HG02938 (cell line): ENCODE measurements at regions not wholly inside any gene's neighbourhood (a gene's known extent, or its start where the extent isn't known, plus 50 kb on each side); places are given as distances from the start of the nearest gene placed in this dataset.

Source experiments
- ATAC-seq: cut with Tn5 transposase; IDR thresholded peaks from one replicate; pipeline ENCODE4 v1.9.1; 2021; ENCODE audit warnings: mild to moderate bottlenecking, moderate library complexity; ENCODE audit not compliant: unreplicated experiment

DNA sequence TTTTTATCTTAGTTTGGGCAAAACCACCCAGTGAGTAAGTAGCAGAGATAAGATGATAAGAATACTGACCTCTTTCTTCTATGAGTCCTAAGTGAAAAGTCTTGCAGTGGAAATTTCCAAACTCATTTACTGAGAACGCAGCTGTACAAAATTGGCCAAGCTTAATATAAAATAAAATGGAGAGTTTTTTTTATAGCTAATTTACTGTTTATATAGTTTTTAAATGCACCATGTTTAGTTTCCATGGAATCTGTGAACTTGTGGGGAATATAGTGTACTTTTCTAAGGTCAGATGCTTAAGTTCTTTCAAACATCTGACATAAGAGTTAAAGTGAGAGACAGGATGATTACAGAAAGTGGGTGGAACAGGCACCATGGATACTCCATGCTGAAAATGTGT, 833.5 kb downstream of the ADGRL2 start:
- no peak for ATAC-seq

DNA sequence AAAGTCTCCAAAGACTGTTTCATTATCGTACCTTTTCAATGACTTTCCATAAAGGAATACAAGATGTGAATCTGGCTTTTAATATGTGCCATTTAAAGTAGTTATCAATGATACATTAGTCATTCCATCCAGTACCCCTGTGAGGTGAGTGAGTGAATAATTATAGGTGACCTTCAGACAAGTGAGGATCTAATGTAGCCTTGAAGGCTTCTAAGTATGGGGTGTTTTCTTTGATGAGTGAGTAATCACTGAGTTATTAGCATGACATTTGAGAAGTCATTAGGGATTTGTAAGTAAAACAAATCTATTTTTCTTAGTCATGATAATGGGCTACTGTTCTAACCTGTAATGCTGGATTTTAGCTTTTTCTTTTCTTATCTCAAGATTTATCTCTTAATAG, 831.4 kb downstream of the ADGRL2 start:
- no peak for ATAC-seq

DNA sequence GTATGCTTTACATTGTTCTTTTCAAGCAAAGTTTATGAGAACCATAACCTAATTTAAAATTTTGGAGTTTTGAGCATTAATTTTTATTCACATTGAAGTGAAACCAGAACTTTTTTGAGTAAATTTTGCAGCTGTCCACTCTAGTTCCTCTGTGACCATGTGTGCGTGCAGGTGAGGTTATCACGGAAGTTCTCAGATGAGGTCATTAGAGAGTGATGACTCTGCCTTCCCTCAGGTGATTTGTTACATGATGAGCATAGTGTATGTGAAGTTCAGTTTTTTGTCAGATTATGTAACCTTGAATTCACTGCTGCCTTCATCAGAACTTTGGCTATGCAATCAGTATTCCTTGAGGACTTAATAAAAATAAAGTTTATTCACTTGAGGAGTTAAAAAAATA, 828.2 kb downstream of the ADGRL2 start:
- ATAC-seq = no peak

DNA sequence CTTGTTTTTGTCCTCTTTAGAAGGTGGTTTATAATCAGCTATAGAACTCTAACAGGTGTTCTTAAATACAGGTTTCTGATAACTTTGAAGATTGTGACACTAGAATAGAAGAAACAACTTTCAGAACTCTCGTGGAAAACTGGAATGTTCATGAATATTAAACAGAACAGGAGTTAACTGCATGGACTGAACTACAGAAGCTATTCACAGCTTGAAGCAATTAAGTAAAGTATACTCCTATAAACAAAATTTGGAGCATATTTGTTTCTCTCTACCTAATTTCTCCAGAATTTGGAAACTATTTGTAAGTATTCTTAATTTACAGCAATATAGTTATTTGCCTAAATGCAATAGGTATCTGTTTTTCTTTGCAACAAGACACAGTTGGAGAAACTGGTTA, 824.8 kb downstream of the ADGRL2 start:
- ATAC-seq = no peak

DNA sequence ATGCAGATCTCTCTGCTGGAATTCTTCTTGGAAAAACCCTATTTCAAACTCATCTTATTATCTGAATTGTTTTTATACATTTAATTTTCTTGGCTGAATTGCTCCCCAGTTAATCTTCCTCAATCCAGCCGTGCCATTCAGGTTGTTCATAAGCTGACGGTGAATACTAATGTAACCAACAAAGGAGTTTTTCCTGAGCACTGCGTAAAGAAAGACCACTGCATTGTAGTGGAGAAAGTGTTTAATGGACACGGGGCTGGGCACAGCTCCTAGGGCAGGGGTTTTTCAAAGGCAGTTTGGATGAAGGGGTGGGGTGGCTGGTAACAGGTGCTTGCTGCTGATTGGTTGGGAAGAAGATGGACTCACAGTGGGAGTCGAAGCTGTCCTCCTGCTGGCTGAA, 820.3 kb downstream of the ADGRL2 start:
- ATAC-seq = no peak

DNA sequence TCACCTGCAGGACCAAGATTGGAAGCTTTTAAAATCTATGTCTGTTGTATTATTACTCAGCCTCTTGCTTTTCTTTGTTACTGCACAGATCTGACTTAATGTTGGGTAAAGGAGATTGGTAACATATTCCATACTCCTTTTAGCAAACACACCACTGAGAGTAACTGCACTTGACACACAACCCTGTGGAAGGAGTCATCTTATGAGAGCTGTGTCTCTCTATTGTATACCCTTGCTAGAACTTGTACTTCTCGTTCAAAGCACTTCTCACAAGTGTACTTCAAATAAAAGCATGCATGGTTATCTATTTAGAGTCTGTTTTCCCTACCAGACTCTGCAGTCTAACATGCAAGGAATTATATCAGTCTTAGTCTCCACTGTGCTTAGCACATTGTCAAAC, 813.4 kb downstream of the ADGRL2 start:
- no peak for ATAC-seq

DNA sequence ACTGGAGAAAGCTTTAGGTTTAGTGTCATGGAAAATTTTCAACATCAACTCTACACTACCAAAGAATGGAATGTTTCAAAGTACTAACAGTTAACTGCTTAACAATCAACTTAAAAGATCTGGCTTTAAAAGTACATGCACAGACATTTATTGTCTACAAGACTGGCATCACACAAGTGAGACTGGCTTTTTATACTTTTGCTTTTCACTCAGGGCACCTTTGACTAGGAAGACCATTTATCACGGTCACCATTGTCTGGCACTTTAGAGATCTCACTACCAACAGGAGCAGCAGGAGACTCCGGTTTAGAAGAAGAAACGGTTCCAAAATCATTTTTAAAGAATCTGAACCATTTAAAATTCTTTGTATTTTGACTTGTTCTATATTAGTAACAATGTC, 812.3 kb downstream of the ADGRL2 start:
- no peak for ATAC-seq

DNA sequence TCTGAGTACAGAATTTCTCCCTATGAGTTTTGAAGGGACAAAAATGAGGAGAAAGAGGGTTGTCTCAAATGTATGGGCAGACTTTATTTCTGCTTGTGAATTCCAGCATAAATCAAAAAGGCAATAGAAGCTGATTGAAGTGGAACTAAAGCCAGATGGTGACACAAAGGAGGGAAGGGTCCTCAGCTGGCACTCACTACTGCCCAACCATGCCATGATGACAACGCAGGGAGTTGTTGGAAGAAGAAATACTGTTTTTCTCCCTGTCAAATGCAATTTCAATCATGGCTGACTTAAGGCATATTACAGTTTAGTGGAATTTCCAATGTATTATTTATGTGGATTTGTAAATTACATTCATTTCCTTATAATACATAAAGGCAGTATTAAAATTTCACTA, 805.8 kb downstream of the ADGRL2 start:
- no peak for ATAC-seq

DNA sequence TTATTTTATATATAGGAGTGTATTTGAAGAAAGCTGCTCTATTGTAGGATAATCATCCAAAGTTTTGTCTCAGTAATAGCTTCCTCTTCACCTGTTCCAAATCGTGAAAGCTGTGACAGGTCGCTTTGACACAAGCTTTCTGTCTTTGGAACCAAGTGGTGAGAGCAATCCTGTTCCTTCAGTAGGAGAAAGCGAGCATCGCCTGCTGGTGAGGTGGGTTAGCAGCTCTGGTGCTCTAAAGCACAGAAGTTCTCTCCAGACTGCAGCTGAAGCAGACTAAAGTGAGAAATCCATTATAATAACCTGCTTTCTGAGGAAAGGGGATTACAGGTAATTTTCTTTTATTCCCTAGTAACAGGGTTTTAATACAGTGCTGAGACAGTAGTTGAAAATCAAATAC, 803.8 kb downstream of the ADGRL2 start:
- ATAC-seq = no peak

DNA sequence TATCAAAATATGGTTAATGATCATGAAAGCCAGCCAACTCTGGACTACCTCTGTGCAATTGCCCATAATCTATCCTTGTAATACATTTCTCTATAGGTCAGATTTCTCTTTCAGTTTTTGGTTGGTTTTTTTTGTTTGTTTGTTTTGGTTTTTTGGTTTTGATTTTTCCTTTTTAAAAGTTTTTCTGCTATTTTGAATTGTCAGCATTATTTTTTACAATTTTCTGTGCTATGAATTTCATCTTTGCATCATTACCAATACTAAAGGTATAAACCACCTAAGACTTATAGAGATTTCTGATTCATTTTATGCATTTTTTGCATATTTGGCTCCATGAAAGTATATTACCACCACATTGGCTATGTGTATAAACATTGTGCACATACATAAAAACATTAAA, 799.6 kb downstream of the ADGRL2 start:
- no peak for ATAC-seq

DNA sequence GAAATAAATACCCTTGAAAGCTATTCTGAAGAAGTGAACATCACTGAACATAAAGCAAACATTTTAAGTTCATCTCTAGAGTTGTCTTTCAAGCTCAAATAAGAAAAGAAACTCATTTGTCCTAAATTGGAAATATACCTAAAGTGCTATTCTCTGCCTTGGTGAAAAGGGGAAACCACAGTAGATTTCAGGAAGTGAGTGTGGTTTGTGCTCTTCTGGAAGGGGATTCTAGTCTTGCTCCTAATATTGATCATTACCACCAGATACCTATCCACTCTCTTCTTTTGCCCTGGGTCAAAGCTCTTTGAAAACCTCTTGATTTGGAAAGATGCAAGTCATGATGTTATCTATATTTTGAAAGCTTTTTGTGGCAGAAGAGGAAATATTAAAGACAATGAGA, 798.1 kb downstream of the ADGRL2 start:
- no peak for ATAC-seq

DNA sequence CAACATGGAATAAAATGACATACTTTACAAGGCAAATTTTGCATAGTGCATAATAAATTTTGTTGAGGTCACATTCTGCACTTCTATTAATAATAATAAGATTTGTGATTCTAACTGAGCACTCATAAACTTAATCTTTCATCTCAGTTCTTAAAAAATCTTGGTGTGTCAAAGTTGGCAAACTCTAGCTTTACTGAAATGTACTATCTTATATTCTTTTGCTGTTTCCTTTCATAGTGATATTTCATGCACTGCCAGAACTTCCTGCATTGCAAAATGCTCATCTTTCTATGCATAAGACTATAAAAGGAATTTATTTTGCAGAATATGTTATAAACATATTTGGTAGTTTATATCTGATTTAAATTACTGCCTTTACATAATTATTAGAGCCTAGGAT, 797.6 kb downstream of the ADGRL2 start:
- ATAC-seq = no peak

DNA sequence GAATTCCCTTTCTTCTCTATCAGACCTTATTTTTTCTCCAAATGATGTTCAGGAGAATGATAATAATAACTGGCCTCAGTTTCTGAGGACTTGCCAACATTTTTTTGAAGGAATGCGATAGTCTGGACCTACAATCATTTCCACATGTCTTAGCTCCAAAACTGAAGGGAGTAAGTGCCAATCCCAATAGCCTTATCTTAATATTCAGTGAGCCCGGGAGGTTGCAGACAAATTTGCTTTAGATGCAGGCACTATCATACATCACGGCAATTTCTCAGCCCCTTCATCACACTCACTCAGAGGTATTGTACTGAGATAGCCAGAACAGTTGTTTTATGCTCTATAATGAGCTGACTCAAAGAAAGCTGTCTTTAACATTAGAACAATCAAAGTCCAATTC, 796.9 kb downstream of the ADGRL2 start:
- no peak for ATAC-seq

DNA sequence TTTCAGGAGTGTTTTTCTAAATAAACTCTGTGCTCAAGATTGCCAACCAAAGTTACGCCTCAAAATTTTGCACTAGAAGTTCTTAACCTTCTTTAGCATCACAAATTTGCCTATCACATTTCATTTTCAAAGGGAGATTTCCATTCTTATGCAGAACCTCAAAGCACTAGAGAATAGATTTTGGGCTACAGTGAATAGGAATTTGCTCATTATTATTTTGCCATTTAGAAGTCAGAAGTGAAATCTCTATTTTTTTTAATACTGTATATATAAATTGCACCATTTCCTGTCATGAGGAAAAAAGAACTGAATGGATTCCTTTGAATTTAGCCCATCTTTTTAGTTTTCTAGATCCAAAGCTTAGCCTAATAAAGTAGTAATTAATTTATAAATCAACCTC, 796.4 kb downstream of the ADGRL2 start:
- no peak for ATAC-seq

DNA sequence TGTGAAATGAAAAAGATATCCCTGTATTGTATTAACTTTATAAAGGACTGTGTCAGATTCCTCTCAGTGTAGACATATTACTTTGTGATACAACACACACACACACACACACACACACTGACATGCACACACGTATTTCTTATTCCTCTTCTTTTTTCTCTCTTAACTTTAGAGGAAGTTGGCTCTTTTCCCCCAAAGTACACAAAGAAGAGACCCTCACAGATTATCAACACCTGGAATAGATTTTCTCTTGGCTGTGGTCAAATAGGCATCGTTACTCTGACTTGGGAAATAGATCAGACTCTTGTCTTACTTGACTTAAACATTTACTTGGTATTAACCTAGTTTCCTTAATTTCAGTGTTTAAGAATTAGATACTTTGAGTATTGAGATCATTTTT, 792.8 kb downstream of the ADGRL2 start:
- no peak for ATAC-seq

DNA sequence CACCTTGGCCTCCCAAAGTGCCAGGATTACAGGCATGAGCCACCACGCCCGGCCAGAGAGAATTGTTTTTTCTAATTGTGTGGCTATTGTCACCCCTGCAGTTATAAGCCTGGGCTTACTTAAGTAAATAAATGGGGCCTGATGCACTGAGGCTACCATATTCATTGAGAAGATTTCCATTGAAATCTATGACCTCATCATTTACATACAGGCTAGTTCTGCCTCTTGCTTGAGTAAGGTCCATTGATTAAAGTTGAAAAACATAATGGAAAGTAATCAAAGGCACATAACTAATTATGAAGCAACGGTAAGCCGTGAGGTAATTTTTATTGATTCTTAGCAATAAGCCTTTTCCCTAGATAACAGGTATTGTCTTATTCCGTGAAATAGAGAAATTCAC, 788.9 kb downstream of the ADGRL2 start:
- ATAC-seq = no peak

DNA sequence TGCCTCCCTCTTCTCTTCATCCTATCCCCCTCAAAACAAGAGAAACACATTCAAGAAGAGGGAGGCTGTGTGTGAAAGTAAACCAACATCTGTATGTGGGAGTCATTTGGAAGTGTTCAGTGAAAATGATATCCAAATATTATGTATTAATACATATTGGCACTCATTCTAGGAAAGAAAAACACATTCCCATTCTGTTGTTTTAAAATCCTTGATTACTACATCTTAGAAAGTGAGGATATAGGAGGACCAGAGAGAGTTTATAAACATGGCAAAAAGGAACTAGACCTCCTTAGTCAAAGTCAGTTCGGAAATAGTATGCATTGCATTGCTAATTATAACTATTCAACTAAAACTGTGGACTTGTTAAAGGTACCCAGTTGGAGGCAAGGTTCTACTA, 786.6 kb downstream of the ADGRL2 start:
- ATAC-seq = no peak

DNA sequence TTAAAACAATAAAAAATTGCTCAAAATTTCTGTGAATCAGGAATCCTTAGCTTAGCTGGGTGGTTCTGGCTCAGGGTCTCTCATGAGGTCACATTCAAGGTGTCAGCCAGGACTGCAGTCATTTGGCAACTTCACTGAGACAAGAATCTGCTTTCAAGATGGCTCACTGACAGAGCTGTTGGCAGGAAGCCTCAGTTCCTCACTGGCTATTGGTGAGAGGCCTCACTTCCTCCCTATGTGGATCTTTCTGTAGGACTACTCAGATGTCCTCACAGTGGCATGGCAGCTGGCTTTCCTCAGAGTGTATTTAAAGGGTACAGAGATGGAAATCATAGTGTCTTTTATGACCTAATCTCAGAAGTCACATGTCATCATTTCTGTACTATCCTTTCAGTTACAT, 785.7 kb downstream of the ADGRL2 start:
- no peak for ATAC-seq

DNA sequence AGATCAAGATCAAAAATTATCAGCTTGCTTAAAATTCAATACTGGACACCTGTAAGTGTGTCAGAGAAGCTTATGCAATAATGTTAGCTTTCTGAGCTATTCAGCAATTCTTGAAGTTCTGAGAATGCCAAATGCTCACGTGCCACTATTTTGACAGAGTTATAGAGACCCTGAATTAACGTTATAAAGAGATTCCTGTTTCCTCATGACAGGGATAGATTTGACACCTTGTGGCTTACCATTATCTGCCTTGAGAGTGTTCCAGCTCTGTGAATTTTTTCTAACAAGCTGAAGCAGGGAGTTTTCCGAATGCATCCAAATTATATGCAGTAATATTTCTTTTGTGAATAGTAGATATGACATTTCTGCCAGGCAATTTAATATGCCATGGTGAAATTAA, 781.6 kb downstream of the ADGRL2 start:
- no peak for ATAC-seq

DNA sequence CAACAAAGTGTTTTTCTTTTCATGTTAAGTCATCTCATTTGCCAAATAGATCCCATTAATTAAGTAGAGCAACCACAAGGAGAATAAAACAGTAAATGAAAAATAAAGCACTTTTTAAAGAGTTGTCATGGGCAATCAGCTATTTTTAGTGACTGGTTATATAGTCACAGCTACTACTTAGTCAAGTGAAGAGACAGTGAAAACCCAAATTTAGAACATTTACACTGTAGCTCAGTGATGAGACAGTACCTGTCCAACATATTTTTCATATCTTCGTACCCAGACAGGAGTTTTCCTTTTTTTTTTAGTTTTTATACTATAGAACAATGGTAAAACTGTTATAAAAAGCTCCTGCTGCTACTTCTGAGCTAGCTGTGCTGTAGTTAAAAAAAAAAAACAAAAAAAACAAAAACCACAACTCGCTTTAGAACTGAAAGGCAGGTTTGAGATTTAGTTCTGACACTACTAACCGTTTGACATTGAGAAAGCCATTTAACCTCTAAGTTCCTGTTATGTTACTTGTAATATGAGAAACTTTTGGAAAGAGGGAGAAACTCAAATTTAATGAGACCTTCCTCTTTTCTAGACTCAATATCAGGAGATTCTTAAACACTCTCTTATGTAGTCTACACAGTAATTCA, 777.5 kb downstream of the ADGRL2 start:
- ATAC-seq = no peak

DNA sequence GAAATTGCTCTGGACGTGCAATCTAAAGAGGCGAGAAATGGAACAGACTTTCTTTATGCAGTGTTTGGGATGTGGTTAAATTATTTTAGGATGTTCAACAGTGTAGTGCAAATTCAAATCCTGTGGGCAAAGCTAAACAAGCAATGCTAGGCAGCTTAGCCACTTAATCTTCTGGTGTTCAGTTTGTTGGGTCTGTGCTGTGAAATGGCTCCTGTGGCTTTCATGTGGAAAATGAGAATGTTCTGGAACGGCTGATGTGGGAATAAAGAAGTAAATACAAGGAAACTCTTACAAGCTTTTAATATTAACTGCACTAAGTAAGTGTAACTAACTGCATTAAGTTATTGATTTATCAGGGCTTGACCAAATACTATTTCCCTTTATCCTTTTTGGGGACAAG, 766.6 kb downstream of the ADGRL2 start:
- ATAC-seq = no peak

DNA sequence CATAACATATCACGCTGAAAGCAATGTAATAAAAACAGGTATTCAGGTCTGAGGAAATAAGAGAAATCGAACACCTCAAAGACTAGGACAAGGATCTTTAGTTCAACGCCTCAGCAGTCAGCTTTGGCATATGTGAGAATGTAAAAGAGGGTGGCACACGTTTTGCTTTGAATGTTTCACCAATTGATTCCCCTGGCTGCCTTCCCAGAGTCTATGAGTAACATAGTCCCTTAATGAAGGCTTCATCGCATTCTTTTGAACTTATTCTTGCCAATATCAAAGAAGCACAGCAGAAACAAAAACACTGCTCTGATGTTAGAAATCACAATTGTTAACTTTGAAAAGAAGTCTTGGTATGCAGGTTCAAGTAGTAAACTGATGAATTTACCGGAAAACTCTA, 764.8 kb downstream of the ADGRL2 start:
- no peak for ATAC-seq

DNA sequence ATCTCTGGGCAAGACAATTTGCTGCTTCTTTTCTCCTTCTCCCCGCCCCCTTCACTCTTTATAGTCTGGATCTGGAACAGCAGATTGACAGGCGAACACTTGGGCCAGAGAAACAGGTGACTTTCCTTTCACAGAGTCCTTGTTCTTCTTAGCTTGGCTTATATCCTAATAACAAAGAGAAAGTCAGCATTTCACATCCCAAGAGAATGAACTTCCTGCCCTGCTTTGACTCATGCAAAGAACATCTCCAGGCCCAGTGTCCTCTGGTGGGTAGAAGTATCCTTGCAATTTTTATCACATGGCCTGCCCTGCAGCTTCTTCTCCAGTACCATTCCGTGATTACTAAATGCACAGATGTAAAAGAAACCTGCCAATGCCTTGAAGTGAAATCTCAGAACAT, 764.4 kb downstream of the ADGRL2 start:
- no peak for ATAC-seq

DNA sequence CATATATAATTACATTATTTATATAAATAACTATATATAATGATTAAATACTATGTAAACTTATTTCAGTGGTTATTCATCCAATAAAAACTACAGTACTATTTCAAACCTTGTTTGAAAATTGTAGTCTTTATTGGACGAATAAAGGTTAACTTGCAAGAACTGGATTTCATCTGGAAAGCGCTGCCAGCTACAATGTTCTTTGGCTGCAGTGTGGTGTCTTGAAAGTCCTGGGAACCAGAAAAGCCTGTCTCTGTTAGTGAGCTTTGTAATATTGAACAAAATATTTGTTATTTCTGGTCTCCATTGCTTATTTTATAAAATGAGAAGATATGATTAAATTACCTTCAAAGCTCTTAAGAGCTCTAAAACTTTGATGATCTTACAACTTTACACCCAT, 763.6 kb downstream of the ADGRL2 start:
- ATAC-seq = no peak
